ENCODE measurements at regions not wholly inside any gene's neighbourhood (a gene's known extent, or its start where the extent isn't known, plus 50 kb on each side); places are given as distances from the start of the nearest gene placed in this dataset.
A peak's percentile ranks its signal among the peaks of the same experiment; 100 is the strongest.
"Not testable (repeated sequence)": the region's sequence is repeated elsewhere in the genome, so short reads cannot be mapped to it uniquely, and the experiment has no call there.

- no peak for DNase-seq
Measured at GRCh38 chrX:18102006-18102405, 118.7 kb downstream of the BEND2 start.

GRCh38 chrX:18101087-18101486 lies 119.6 kb downstream of the BEND2 start:
- no peak for DNase-seq

GRCh38 chrX:18099745-18100144 lies 120.9 kb downstream of the BEND2 start:
- DNase-seq, result no peak

GRCh38 chrX:18098763-18099162 lies 121.9 kb downstream of the BEND2 start:
- no peak for DNase-seq

GRCh38 chrX:18076434-18076833 lies 144.3 kb downstream of the BEND2 start:
- no peak for DNase-seq

GRCh38 chrX:18075603-18076002 lies 145.1 kb downstream of the BEND2 start:
- no peak for DNase-seq

GRCh38 chrX:18068045-18068444 lies 152.6 kb downstream of the BEND2 start:
- DNase-seq, result not testable (repeated sequence)

GRCh38 chrX:18065956-18066355 lies 154.7 kb downstream of the BEND2 start:
- no peak for DNase-seq

- DNase-seq, result no peak
Measured at GRCh38 chrX:18051690-18052089, 169.0 kb downstream of the BEND2 start.

- DNase-seq, result no peak
Measured at GRCh38 chrX:18047491-18047890, 173.2 kb downstream of the BEND2 start.

- DNase-seq, result no peak
Measured at GRCh38 chrX:18045436-18045835, 175.2 kb downstream of the BEND2 start.

GRCh38 chrX:18042776-18043175 lies 177.9 kb downstream of the BEND2 start:
- DNase-seq, result no peak

GRCh38 chrX:18041656-18042055 lies 179.0 kb downstream of the BEND2 start:
- peak; percentile 2 for DNase-seq

GRCh38 chrX:18039023-18039422 lies 177.9 kb upstream of the RAI2 start:
- DNase-seq, result no peak

- DNase-seq, result no peak
Measured at GRCh38 chrX:18036394-18036793, 175.3 kb upstream of the RAI2 start.

GRCh38 chrX:18034945-18035344 lies 173.8 kb upstream of the RAI2 start:
- no peak for DNase-seq

- no peak for DNase-seq
Measured at GRCh38 chrX:18034504-18034903, 173.4 kb upstream of the RAI2 start.

- no peak for DNase-seq
Measured at GRCh38 chrX:18032486-18033221, 171.6 kb upstream of the RAI2 start.

- DNase-seq, result no peak
Measured at GRCh38 chrX:18031726-18032375, 170.8 kb upstream of the RAI2 start.

GRCh38 chrX:18030656-18031055 lies 169.6 kb upstream of the RAI2 start:
- DNase-seq, result not testable (repeated sequence)

- no peak for DNase-seq
Measured at GRCh38 chrX:18026166-18026565, 165.1 kb upstream of the RAI2 start.

- no peak for DNase-seq
Measured at GRCh38 chrX:18017411-18017810, 156.3 kb upstream of the RAI2 start.

- DNase-seq, result no peak
Measured at GRCh38 chrX:18016941-18017340, 155.8 kb upstream of the RAI2 start.

GRCh38 chrX:18010253-18010652 lies 149.2 kb upstream of the RAI2 start:
- no peak for DNase-seq

GRCh38 chrX:18003876-18004275 lies 142.8 kb upstream of the RAI2 start:
- no peak for DNase-seq
